ENCODE measurements at regions not wholly inside any gene's neighbourhood (a gene's known extent, or its start where the extent isn't known, plus 50 kb on each side); places are given as distances from the start of the nearest gene placed in this dataset.

- no peak for TF ChIP-seq GATA3 (IDR thresholded peaks at IDR 0.05; ENCODE audit: low read depth, low read length)
- TF ChIP-seq GATA2 (IDR thresholded peaks at IDR 0.05; ENCODE audit: low read depth, low read length) = no peak
These were observed 173.9 kb upstream of the FAM78B start for GRCh38 chr1:166340709-166341108.

DNA sequence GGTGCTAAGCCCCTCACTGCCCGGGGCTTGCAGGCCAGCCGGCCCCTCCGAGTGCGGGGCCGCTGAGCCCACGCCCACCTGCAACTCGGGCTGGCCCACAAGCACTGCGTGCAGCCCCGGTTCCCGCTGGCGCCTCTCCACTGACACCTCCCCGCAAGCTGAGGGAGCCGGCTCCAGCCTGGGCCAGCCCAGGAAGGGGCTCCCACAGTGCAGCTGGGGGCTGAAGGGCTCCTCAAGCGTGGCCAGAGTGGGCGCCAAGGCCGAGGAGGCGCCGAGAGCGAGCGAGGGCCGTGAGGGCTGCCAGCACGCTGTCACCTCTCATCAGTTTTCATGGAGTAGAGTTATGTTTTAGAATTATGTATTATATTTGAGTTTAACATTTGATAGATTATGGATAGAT lies 176.5 kb upstream of the FAM78B start:
- TF ChIP-seq GATA2 (IDR thresholded peaks at IDR 0.05; ENCODE audit: low read depth, low read length) = no peak
- TF ChIP-seq GATA3 (IDR thresholded peaks at IDR 0.05; ENCODE audit: low read depth, low read length) = no peak

- TF ChIP-seq GATA3 (IDR thresholded peaks at IDR 0.05; ENCODE audit: low read depth, low read length) (no peak), GATA2 (IDR thresholded peaks at IDR 0.05; ENCODE audit: low read depth, low read length) (no peak)
These were observed 183.7 kb upstream of the FAM78B start for GRCh38 chr1:166350490-166350889.

- TF ChIP-seq GATA2 (IDR thresholded peaks at IDR 0.05; ENCODE audit: low read depth, low read length) (no peak), GATA3 (IDR thresholded peaks at IDR 0.05; ENCODE audit: low read depth, low read length) (no peak)
These were observed 184.9 kb upstream of the FAM78B start for GRCh38 chr1:166351676-166352075.

DNA sequence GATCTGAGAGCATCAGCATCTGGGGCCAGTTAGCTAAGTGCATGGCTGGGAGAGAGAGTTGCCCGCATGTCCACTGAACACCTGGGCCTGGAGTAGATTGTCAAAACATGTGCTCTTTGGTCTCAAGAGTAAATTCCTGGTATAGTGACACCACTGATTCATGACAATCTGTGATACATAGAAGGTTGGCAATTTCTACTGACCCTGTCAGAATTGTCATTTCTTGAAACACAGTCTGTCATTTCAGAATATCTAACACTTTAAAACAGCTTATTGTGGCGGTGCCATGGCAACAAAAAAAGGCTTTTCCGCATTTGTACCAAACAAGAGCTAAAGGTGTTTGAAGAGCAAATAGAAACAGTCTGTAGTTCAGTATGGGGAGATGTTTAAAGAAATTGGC lies 186.4 kb upstream of the FAM78B start:
- no peak for TF ChIP-seq GATA3 (IDR thresholded peaks at IDR 0.05; ENCODE audit: low read depth, low read length)
- TF ChIP-seq GATA2 (IDR thresholded peaks at IDR 0.05; ENCODE audit: low read depth, low read length) = no peak

DNA sequence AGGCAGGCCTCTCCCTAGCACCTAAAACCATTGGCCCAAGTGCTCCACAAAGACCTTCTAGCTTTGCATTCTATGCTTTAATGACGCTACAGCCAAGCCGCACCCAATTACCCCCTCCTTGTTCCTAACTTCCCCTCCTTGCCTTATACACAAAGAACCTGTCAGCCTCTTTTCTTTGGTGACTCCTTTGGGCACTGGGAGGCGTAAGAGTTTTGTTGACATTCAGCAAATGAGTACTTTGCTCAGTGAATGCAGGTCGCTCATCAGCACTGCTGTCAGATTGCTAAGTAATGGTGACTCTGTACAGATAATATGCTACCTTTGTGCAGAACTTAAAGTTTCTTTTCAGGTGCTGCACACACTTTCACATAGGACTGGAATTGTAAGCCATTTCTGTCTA lies 187.6 kb upstream of the FAM78B start:
- TF ChIP-seq GATA2 (IDR thresholded peaks at IDR 0.05; ENCODE audit: low read depth, low read length) (no peak), GATA3 (IDR thresholded peaks at IDR 0.05; ENCODE audit: low read depth, low read length) (no peak)

DNA sequence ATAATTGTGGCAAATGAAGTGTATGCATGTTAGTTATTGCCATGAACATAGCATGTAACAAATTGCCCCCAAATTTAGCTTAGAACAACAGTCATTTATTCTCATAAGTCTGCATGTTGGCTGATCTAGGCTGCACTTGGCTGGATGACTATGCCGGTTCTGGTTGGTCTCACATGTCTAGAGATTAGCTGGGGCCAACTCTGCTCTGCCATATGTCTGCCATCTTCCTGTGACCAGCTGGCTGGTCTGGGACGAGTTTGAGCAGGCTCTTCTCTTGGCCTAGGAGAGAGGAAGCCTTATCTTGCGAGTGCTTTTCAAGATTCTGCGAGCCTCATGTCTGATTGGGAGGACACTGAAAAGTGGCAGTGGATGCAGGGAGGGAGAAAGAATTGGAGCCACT lies 198.3 kb upstream of the FAM78B start:
- no peak for TF ChIP-seq GATA2 (IDR thresholded peaks at IDR 0.05; ENCODE audit: low read depth, low read length)
- no peak for TF ChIP-seq GATA3 (IDR thresholded peaks at IDR 0.05; ENCODE audit: low read depth, low read length)

GRCh38 chr1:166368030-166368429 lies 201.2 kb upstream of the FAM78B start:
- TF ChIP-seq GATA2 (IDR thresholded peaks at IDR 0.05; ENCODE audit: low read depth, low read length) (no peak), GATA3 (IDR thresholded peaks at IDR 0.05; ENCODE audit: low read depth, low read length) (no peak)

GRCh38 chr1:166377896-166378295 lies 211.1 kb upstream of the FAM78B start:
- TF ChIP-seq GATA3 (IDR thresholded peaks at IDR 0.05; ENCODE audit: low read depth, low read length) = no peak
- no peak for TF ChIP-seq GATA2 (IDR thresholded peaks at IDR 0.05; ENCODE audit: low read depth, low read length)

- TF ChIP-seq GATA2 (IDR thresholded peaks at IDR 0.05; ENCODE audit: low read depth, low read length) = no peak
- no peak for TF ChIP-seq GATA3 (IDR thresholded peaks at IDR 0.05; ENCODE audit: low read depth, low read length)
These were observed 212.0 kb upstream of the FAM78B start for GRCh38 chr1:166378805-166379204.

DNA sequence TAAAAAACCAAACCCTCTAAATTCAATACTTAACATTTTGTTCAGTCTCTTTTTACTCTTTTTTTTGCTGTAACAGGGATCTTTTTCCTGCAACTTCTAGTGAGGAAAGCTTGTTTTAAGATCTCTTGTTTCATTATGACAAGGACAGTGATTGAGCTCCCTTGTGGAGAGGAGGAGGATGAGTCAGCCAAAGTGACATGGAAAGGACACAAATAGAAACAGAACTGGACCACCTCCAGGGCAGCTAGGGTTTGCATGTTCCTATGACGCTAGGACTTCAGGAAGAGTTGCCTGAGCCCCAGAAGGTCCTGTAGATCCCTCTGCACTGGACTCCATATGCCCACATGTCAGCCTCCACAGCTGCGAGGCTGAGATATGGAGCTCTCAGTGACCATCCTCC lies 212.6 kb upstream of the FAM78B start:
- no peak for TF ChIP-seq GATA3 (IDR thresholded peaks at IDR 0.05; ENCODE audit: low read depth, low read length)
- no peak for TF ChIP-seq GATA2 (IDR thresholded peaks at IDR 0.05; ENCODE audit: low read depth, low read length)

GRCh38 chr1:166383137-166383536 lies 216.3 kb upstream of the FAM78B start:
- no peak for TF ChIP-seq GATA2 (IDR thresholded peaks at IDR 0.05; ENCODE audit: low read depth, low read length)
- no peak for TF ChIP-seq GATA3 (IDR thresholded peaks at IDR 0.05; ENCODE audit: low read depth, low read length)

- TF ChIP-seq GATA2 (IDR thresholded peaks at IDR 0.05; ENCODE audit: low read depth, low read length) (no peak), GATA3 (IDR thresholded peaks at IDR 0.05; ENCODE audit: low read depth, low read length) (no peak)
These were observed 217.0 kb upstream of the FAM78B start for GRCh38 chr1:166383635-166384346.

DNA sequence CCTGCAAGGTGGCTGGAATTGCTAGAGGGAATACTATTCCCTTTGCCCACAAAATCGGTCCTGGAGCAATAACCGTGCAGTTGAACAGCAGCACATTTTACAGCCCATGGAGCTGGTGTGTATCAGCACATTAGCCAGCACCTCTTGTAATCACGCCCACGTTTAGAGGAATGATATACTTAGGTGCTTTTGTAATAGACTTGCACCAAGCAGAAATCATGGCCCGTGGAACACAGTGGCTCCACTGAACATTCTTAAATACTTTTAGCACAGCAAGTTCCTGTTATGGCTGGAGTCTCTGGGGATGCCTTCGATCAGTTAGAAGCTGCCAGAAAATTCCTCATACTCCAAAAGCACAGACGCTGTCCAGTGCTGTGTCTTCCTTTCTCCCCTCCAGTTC lies 218.1 kb upstream of the FAM78B start:
- TF ChIP-seq GATA2 (IDR thresholded peaks at IDR 0.05; ENCODE audit: low read depth, low read length) (no peak), GATA3 (IDR thresholded peaks at IDR 0.05; ENCODE audit: low read depth, low read length) (no peak)

DNA sequence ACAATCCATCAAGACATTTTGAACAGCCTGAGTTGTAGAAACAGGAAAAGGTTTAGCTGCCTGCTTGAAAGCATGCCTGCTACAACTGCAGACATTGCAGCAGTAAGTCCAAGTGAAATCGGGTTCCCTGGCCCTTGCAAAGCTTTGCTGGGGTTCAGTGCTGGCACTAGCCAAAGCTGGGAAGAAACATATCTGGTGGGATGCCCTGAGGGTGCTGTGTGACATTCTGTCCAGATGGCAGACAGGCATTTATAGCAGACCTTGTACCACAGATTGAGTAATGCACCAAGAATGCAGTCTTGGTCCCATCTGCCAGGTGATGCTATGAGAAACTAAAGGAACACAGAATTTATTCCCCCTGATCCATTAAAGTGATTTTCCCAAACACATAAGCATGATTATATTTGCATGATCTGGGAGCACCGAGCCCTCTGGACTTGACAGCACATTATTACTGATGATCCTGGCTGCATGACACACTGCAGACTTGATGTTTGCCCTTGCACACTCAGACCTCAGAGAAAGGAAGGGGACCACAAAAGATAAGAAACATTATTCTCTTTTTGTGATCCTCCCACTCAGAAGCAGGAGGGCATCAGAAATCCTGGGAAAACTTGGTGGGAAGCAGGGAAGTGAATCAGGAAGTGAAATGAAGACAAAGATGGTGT lies 223.7 kb upstream of the FAM78B start:
- TF ChIP-seq GATA3 (IDR thresholded peaks at IDR 0.05; ENCODE audit: low read depth, low read length) = no peak
- TF ChIP-seq GATA2 (IDR thresholded peaks at IDR 0.05; ENCODE audit: low read depth, low read length) = no peak
